ENCODE measurements at regions not wholly inside any gene's neighbourhood (a gene's known extent, or its start where the extent isn't known, plus 50 kb on each side); places are given as distances from the start of the nearest gene placed in this dataset.

- TF ChIP-seq, protein P1, sequence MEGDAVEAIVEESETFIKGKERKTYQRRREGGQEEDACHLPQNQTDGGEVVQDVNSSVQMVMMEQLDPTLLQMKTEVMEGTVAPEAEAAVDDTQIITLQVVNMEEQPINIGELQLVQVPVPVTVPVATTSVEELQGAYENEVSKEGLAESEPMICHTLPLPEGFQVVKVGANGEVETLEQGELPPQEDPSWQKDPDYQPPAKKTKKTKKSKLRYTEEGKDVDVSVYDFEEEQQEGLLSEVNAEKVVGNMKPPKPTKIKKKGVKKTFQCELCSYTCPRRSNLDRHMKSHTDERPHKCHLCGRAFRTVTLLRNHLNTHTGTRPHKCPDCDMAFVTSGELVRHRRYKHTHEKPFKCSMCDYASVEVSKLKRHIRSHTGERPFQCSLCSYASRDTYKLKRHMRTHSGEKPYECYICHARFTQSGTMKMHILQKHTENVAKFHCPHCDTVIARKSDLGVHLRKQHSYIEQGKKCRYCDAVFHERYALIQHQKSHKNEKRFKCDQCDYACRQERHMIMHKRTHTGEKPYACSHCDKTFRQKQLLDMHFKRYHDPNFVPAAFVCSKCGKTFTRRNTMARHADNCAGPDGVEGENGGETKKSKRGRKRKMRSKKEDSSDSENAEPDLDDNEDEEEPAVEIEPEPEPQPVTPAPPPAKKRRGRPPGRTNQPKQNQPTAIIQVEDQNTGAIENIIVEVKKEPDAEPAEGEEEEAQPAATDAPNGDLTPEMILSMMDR (IDR thresholded peaks at IDR 0.05): no peak
- no peak for TF ChIP-seq POLR2A (IDR thresholded peaks at IDR 0.05)
- H3K4me3 ChIP-seq: no peak overlapping the region
- H3K9me3 ChIP-seq: no peaks in the 10 kb centered on the region
- DNase-seq (peak in 1 of 3 donors; percentile 20), ATAC-seq (no peak)
- H3K4me1 ChIP-seq: no peaks in the 10 kb centered on the region
- no peak overlapping the region for H3K27ac ChIP-seq
- H3K36me3 ChIP-seq: no peaks in the 10 kb centered on the region
- WGBS (ENCODE audit: insufficient coverage, low coverage, low lambda C conversion rate, missing lambda C conversion rate): 97% methylated on average over 4 of the region's 6 CpGs
- no peaks in the 10 kb centered on the region for H3K27me3 ChIP-seq
- intact Hi-C loops (cut with DNase I): no loop called here
Measured at GRCh38 chr10:5588080-5588453, 63.3 kb downstream of the CALML3 start.

- Histone ChIP-seq H3K4me1 (no peaks in the 10 kb centered on the region), H3K4me3 (no peak overlapping the region), H3K27me3 (no peaks in the 10 kb centered on the region), H3K9me3 (no peaks in the 10 kb centered on the region), H3K27ac (no peak overlapping the region), H3K36me3 (no peaks in the 10 kb centered on the region)
- ATAC-seq (no peak), DNase-seq (peak in 1 of 3 donors; percentile 12)
- TF ChIP-seq POLR2A (IDR thresholded peaks at IDR 0.05): no peak
- TF ChIP-seq, protein P1 (IDR thresholded peaks at IDR 0.05): no peak
- WGBS (ENCODE audit: insufficient coverage, low coverage, low lambda C conversion rate, missing lambda C conversion rate): 87% methylated on average over 3 of the region's 5 CpGs
- intact Hi-C loops (cut with DNase I): no loop called here
Measured at GRCh38 chr10:5588603-5589002, 63.8 kb downstream of the CALML3 start.
